GM12872 (cell line): ENCODE measurements at regions not wholly inside any gene's neighbourhood (a gene's known extent, or its start where the extent isn't known, plus 50 kb on each side); places are given as distances from the start of the nearest gene placed in this dataset.

Experiments used
- CTCF ChIP-seq: IDR thresholded peaks from 3 replicates; pipeline ENCODE4 v1.5.1; 2011; ENCODE audit warnings: low read depth, mild to moderate bottlenecking, low read length, moderate library complexity; ENCODE audit not compliant: insufficient read depth

- no peak for TF ChIP-seq CTCF
Observed at GRCh38 chr3:59254433-59254832, 204.6 kb upstream of the CFAP20DC start.

- no peak for TF ChIP-seq CTCF
Observed at GRCh38 chr3:59253523-59253922, 203.7 kb upstream of the CFAP20DC start.

GRCh38 chr3:59251869-59252268 is 202.0 kb upstream of the CFAP20DC start:
- no peak for TF ChIP-seq CTCF

- no peak for TF ChIP-seq CTCF
Observed at GRCh38 chr3:59250600-59250999, 200.8 kb upstream of the CFAP20DC start.

- TF ChIP-seq CTCF: no peak
Observed at GRCh38 chr3:59249698-59250361, 200.0 kb upstream of the CFAP20DC start.

- no peak for TF ChIP-seq CTCF
Observed at GRCh38 chr3:59249004-59249403, 199.2 kb upstream of the CFAP20DC start.

- TF ChIP-seq CTCF: no peak
Observed at GRCh38 chr3:59247402-59247841, 197.6 kb upstream of the CFAP20DC start.
